GM23248 (cell line): ENCODE measurements at regions not wholly inside any gene's neighbourhood (a gene's known extent, or its start where the extent isn't known, plus 50 kb on each side); places are given as distances from the start of the nearest gene placed in this dataset.

ENCODE experiments used
- EZH2 ChIP-seq: fragments of 200-600 bp; sonication (generic); IDR thresholded peaks from 2 replicates; pipeline ENCODE4 v1.6.1; 2018; ENCODE audit warnings: antibody characterized with exemption, mild to moderate bottlenecking; ENCODE audit not compliant: insufficient read depth, poor library complexity, severe bottlenecking
- EZH2phosphoT487 ChIP-seq: fragments of 200-600 bp; sonication (generic); IDR thresholded peaks from 2 replicates; pipeline ENCODE4 v1.6.1; 2018; ENCODE audit warnings: antibody characterized with exemption, moderate library complexity, mild to moderate bottlenecking, low read depth; ENCODE audit not compliant: insufficient read depth

- TF ChIP-seq EZH2 = no peak
- TF ChIP-seq EZH2phosphoT487 = no peak
These were observed 212.0 kb upstream of the KLF3 start for GRCh38 chr4:38452009-38452408.
